HG03521 (cell line): ENCODE measurements at regions not wholly inside any gene's neighbourhood (a gene's known extent, or its start where the extent isn't known, plus 50 kb on each side); places are given as distances from the start of the nearest gene placed in this dataset.
"Not testable (repeated sequence)": the region's sequence is repeated elsewhere in the genome, so short reads cannot be mapped to it uniquely, and the experiment has no call there.

Experiments
- ATAC-seq: cut with Tn5 transposase; IDR thresholded peaks from one replicate; pipeline ENCODE4 v1.9.1; 2021; ENCODE audit warnings: mild to moderate bottlenecking, moderate library complexity; ENCODE audit not compliant: unreplicated experiment

- ATAC-seq, result peak; percentile 82
These were observed 381.1 kb downstream of the SEC23A start for GRCh38 chr14:38721822-38722431.

- no peak for ATAC-seq
These were observed 384.5 kb downstream of the SEC23A start for GRCh38 chr14:38718519-38718918.

GRCh38 chr14:38716926-38717325 is 386.1 kb downstream of the SEC23A start:
- ATAC-seq, result no peak

- no peak for ATAC-seq
These were observed 392.2 kb downstream of the SEC23A start for GRCh38 chr14:38710881-38711280.

GRCh38 chr14:38710196-38710595 is 392.8 kb downstream of the SEC23A start:
- ATAC-seq, result no peak

GRCh38 chr14:38705220-38705619 is 397.8 kb downstream of the SEC23A start:
- no peak for ATAC-seq

GRCh38 chr14:38704220-38704619 is 398.8 kb downstream of the SEC23A start:
- ATAC-seq, result no peak

GRCh38 chr14:38696925-38697324 is 406.1 kb downstream of the SEC23A start:
- no peak for ATAC-seq

- ATAC-seq, result no peak
These were observed 409.6 kb downstream of the SEC23A start for GRCh38 chr14:38693423-38693822.

- ATAC-seq, result no peak
These were observed 413.1 kb upstream of the CLEC14A start for GRCh38 chr14:38669027-38669426.

GRCh38 chr14:38663382-38663781 is 407.5 kb upstream of the CLEC14A start:
- no peak for ATAC-seq

- no peak for ATAC-seq
These were observed 406.9 kb upstream of the CLEC14A start for GRCh38 chr14:38662781-38663180.

- no peak for ATAC-seq
These were observed 390.5 kb upstream of the CLEC14A start for GRCh38 chr14:38646391-38646790.

GRCh38 chr14:38634913-38635312 is 379.0 kb upstream of the CLEC14A start:
- ATAC-seq, result not testable (repeated sequence)

GRCh38 chr14:38629412-38629811 is 373.5 kb upstream of the CLEC14A start:
- ATAC-seq, result no peak

GRCh38 chr14:38627163-38627562 is 371.3 kb upstream of the CLEC14A start:
- ATAC-seq, result no peak

- ATAC-seq, result no peak
These were observed 367.8 kb upstream of the CLEC14A start for GRCh38 chr14:38623661-38624060.

- ATAC-seq, result no peak
These were observed 362.6 kb upstream of the CLEC14A start for GRCh38 chr14:38618514-38618913.

- ATAC-seq, result no peak
These were observed 361.1 kb upstream of the CLEC14A start for GRCh38 chr14:38616959-38617358.

- ATAC-seq, result no peak
These were observed 356.0 kb upstream of the CLEC14A start for GRCh38 chr14:38611928-38612327.

- no peak for ATAC-seq
These were observed 352.4 kb upstream of the CLEC14A start for GRCh38 chr14:38608244-38608643.

- ATAC-seq, result no peak
These were observed 349.6 kb upstream of the CLEC14A start for GRCh38 chr14:38605193-38606114.
